Caco-2 (cell line): ENCODE measurements at regions not wholly inside any gene's neighbourhood (a gene's known extent, or its start where the extent isn't known, plus 50 kb on each side); places are given as distances from the start of the nearest gene placed in this dataset.

Experiments
- BruUV-seq: library from RNA; stranded (reverse); fragments of 400-500 nt; replicated peaks from 2 replicates; lab custom pipeline; 2021; lab: Mats Ljungman, UMichigan
- CTCF ChIA-PET: fragments of 300-600 bp; sonication (Branson Sonifier 250); formaldehyde crosslinking; loops from one replicate; lab custom pipeline; 2022; ENCODE audit warnings: antibody characterized with exemption; lab: Charles Lee
- POLR2A ChIA-PET: fragments of 300-600 bp; sonication (Branson Sonifier 250); formaldehyde crosslinking; loops from one replicate; lab custom pipeline; 2022; ENCODE audit warnings: antibody characterized with exemption; lab: Charles Lee
- DNase-seq, 2 experiments: peaks; one replicate each; pipeline versions ENCODE4 v3.0.0 to v3.0.0-alpha.2; 2020 to 2022
- H3K27me3 ChIP-seq: replicated peaks from 2 replicates; pipeline ENCODE4 v1.6.0; 2011; ENCODE audit warnings: low read length; ENCODE audit not compliant: control insufficient read depth, insufficient read depth
- H3K36me3 ChIP-seq: 2 replicates; pipeline ENCODE4 v1.5.1; 2011; ENCODE audit warnings: low read length; ENCODE audit not compliant: control insufficient read depth, insufficient read depth
- H3K4me1 ChIP-seq: fragments of 250-450 bp; sonication (Bioruptor Pico); 2 replicates; pipeline ENCODE4 v1.5.1; 2020; ENCODE audit warnings: mild to moderate bottlenecking
- H3K4me3 ChIP-seq: 2 replicates; pipeline ENCODE4 v1.5.1; 2011; ENCODE audit warnings: low read depth, mild to moderate bottlenecking, control low read depth, low read length
- H3K9me3 ChIP-seq: fragments of 250-450 bp; sonication (Bioruptor Pico); 2 replicates; pipeline ENCODE4 v1.5.1; 2020; ENCODE audit warnings: mild to moderate bottlenecking, moderate library complexity
- H3K27ac Mint-ChIP-seq: one replicate; pipeline ENCODE4 v1.8.0; 2022; ENCODE audit warnings: mixed read lengths; ENCODE audit not compliant: unreplicated experiment
- H3K27me3 Mint-ChIP-seq: one replicate; pipeline ENCODE4 v1.8.0; 2022; ENCODE audit warnings: mixed read lengths; ENCODE audit not compliant: insufficient read depth, unreplicated experiment
- H3K36me3 Mint-ChIP-seq: one replicate; pipeline ENCODE4 v1.8.0; 2022; ENCODE audit warnings: mild to moderate bottlenecking, mixed read lengths; ENCODE audit not compliant: insufficient read depth, unreplicated experiment
- H3K4me1 Mint-ChIP-seq: one replicate; pipeline ENCODE4 v1.8.0; 2022; ENCODE audit warnings: low read depth, mixed read lengths; ENCODE audit not compliant: unreplicated experiment
- H3K4me3 Mint-ChIP-seq: one replicate; pipeline ENCODE4 v1.8.0; 2022; ENCODE audit warnings: mild to moderate bottlenecking, moderate library complexity, mixed read lengths; ENCODE audit not compliant: unreplicated experiment
- H3K9me3 Mint-ChIP-seq: one replicate; pipeline ENCODE4 v1.8.0; 2022; ENCODE audit warnings: mixed read lengths; ENCODE audit not compliant: unreplicated experiment
- CTCF ChIP-seq, 2 experiments: fragments of 200-600 bp in 1 of 2; IDR thresholded peaks; 1 replicate in 1 of 2; 2 replicates in 1 of 2; pipeline versions ENCODE4 v1.5.1 to v1.8.0; 2011 to 2022; ENCODE audit warnings: antibody characterized with exemption in 1 of 2, control low read depth in 1 of 2, inconsistent platforms in 1 of 2, low read depth in 1 of 2, low read length in 1 of 2, mild to moderate bottlenecking in 1 of 2, moderate library complexity in 1 of 2; ENCODE audit not compliant: insufficient read depth in 1 of 2, severe bottlenecking in 1 of 2, unreplicated experiment in 1 of 2
- intact Hi-C: fragments of 100-400 bp; cut with micrococcal nuclease; formaldehyde crosslinking; loops from one replicate; pipeline ENCODE4 v1.10.0; 2022; ENCODE audit not compliant: unreplicated experiment

GRCh38 chr11:133710681-133711240 is 134.6 kb downstream of the SPATA19 start:
- TF ChIP-seq CTCF (IDR thresholded peaks at IDR 0.05; ENCODE audit: insufficient read depth in 1 of 2, low read depth in 1 of 2, low read length in 1 of 2, severe bottlenecking in 1 of 2, unreplicated experiment in 1 of 2) = no peak
- Mint-ChIP-seq H3K36me3 (no peaks in the 10 kb centered on the region), H3K27ac (no peak overlapping the region), H3K27me3 (peaks cover 7% of the 10 kb centered on the region), H3K4me3 (no peak overlapping the region), H3K4me1 (no peaks in the 10 kb centered on the region), H3K9me3 (no peaks in the 10 kb centered on the region)
- Histone ChIP-seq H3K36me3 (no peaks in the 10 kb centered on the region), H3K27me3 (no peaks in the 10 kb centered on the region), H3K4me1 (no peaks in the 10 kb centered on the region), H3K4me3 (no peak overlapping the region), H3K9me3 (no peaks in the 10 kb centered on the region)
- intact Hi-C loops = no loop called here
- no TSS peak for BruUV-seq
- POLR2A ChIA-PET = no interaction called here
- CTCF ChIA-PET = no interaction called here
- DNase-seq = no peak

- peaks cover 4% of the 10 kb centered on the region for H3K27me3 Mint-ChIP-seq
- no peaks in the 10 kb centered on the region for H3K4me1 Mint-ChIP-seq
- ChIA-PET POLR2A (no interaction called here), CTCF (no interaction called here)
- H3K4me3 Mint-ChIP-seq = no peak overlapping the region
- no TSS peak for BruUV-seq
- no peaks in the 10 kb centered on the region for H3K36me3 ChIP-seq
- H3K27ac Mint-ChIP-seq = no peak overlapping the region
- intact Hi-C loops = no loop called here
- H3K27me3 ChIP-seq = no peaks in the 10 kb centered on the region
- no peaks in the 10 kb centered on the region for H3K4me1 ChIP-seq
- H3K36me3 Mint-ChIP-seq = no peaks in the 10 kb centered on the region
- H3K9me3 ChIP-seq = no peaks in the 10 kb centered on the region
- no peak for DNase-seq
- H3K9me3 Mint-ChIP-seq = no peaks in the 10 kb centered on the region
- TF ChIP-seq CTCF (IDR thresholded peaks at IDR 0.05; ENCODE audit: insufficient read depth in 1 of 2, low read depth in 1 of 2, low read length in 1 of 2, severe bottlenecking in 1 of 2, unreplicated experiment in 1 of 2) = no peak
- no peak overlapping the region for H3K4me3 ChIP-seq
Measured at GRCh38 chr11:133710241-133710640, 135.1 kb downstream of the SPATA19 start.

GRCh38 chr11:133708547-133709051 is 136.7 kb downstream of the SPATA19 start:
- POLR2A ChIA-PET = no interaction called here
- no peak overlapping the region for H3K4me3 Mint-ChIP-seq
- peaks cover 11% of the 10 kb centered on the region for H3K27me3 Mint-ChIP-seq
- H3K4me3 ChIP-seq = no peak overlapping the region
- no peaks in the 10 kb centered on the region for H3K36me3 ChIP-seq
- H3K4me1 Mint-ChIP-seq = no peaks in the 10 kb centered on the region
- H3K4me1 ChIP-seq = no peaks in the 10 kb centered on the region
- DNase-seq = no peak
- H3K27me3 ChIP-seq = no peaks in the 10 kb centered on the region
- H3K9me3 Mint-ChIP-seq = no peaks in the 10 kb centered on the region
- no TSS peak for BruUV-seq
- H3K9me3 ChIP-seq = no peaks in the 10 kb centered on the region
- no peaks in the 10 kb centered on the region for H3K36me3 Mint-ChIP-seq
- intact Hi-C loops = no loop called here
- no peak overlapping the region for H3K27ac Mint-ChIP-seq
- CTCF ChIA-PET = no interaction called here
- TF ChIP-seq CTCF (IDR thresholded peaks at IDR 0.05; ENCODE audit: insufficient read depth in 1 of 2, low read depth in 1 of 2, low read length in 1 of 2, severe bottlenecking in 1 of 2, unreplicated experiment in 1 of 2) = no peak
